ENCODE measurements at regions not wholly inside any gene's neighbourhood (a gene's known extent, or its start where the extent isn't known, plus 50 kb on each side); places are given as distances from the start of the nearest gene placed in this dataset.

GRCh38 chrX:81996166-81996565 is 794.3 kb downstream of the SH3BGRL start:
- no peak for TF ChIP-seq CTCF (IDR thresholded peaks at IDR 0.05; ENCODE audit: borderline replicate concordance, insufficient read depth, low read depth, low read length)
- H3K4me3 ChIP-seq (ENCODE audit: low read depth, low read length) = no peak overlapping the region

- no peak overlapping the region for H3K4me3 ChIP-seq (ENCODE audit: low read depth, low read length)
- TF ChIP-seq CTCF (IDR thresholded peaks at IDR 0.05; ENCODE audit: borderline replicate concordance, insufficient read depth, low read depth, low read length) = no peak
These were observed 827.8 kb downstream of the SH3BGRL start for GRCh38 chrX:82029571-82030218.

- TF ChIP-seq CTCF (IDR thresholded peaks at IDR 0.05; ENCODE audit: borderline replicate concordance, insufficient read depth, low read depth, low read length) = no peak
- no peak overlapping the region for H3K4me3 ChIP-seq (ENCODE audit: low read depth, low read length)
These were observed 829.3 kb downstream of the SH3BGRL start for GRCh38 chrX:82031250-82031649.

GRCh38 chrX:82038793-82039192 is 836.9 kb downstream of the SH3BGRL start:
- no peak for TF ChIP-seq CTCF (IDR thresholded peaks at IDR 0.05; ENCODE audit: borderline replicate concordance, insufficient read depth, low read depth, low read length)
- no peak overlapping the region for H3K4me3 ChIP-seq (ENCODE audit: low read depth, low read length)

- no peak overlapping the region for H3K4me3 ChIP-seq (ENCODE audit: low read depth, low read length)
- no peak for TF ChIP-seq CTCF (IDR thresholded peaks at IDR 0.05; ENCODE audit: borderline replicate concordance, insufficient read depth, low read depth, low read length)
These were observed 839.1 kb downstream of the SH3BGRL start for GRCh38 chrX:82041034-82041433.

GRCh38 chrX:82058728-82059127 is 856.8 kb downstream of the SH3BGRL start:
- no peak overlapping the region for H3K4me3 ChIP-seq (ENCODE audit: low read depth, low read length)
- no peak for TF ChIP-seq CTCF (IDR thresholded peaks at IDR 0.05; ENCODE audit: borderline replicate concordance, insufficient read depth, low read depth, low read length)

GRCh38 chrX:82070948-82071347 is 869.0 kb downstream of the SH3BGRL start:
- H3K4me3 ChIP-seq (ENCODE audit: low read depth, low read length) = no peak overlapping the region
- no peak for TF ChIP-seq CTCF (IDR thresholded peaks at IDR 0.05; ENCODE audit: borderline replicate concordance, insufficient read depth, low read depth, low read length)
